HG03025 (cell line): ENCODE measurements at regions not wholly inside any gene's neighbourhood (a gene's known extent, or its start where the extent isn't known, plus 50 kb on each side); places are given as distances from the start of the nearest gene placed in this dataset.
"Not testable (repeated sequence)": the region's sequence is repeated elsewhere in the genome, so short reads cannot be mapped to it uniquely, and the experiment has no call there.

Source experiments
- ATAC-seq: cut with Tn5 transposase; IDR thresholded peaks from one replicate; pipeline ENCODE4 v1.9.1; 2021; ENCODE audit warnings: mild to moderate bottlenecking, moderate library complexity; ENCODE audit not compliant: unreplicated experiment, low FRiP score

- ATAC-seq: no peak
These were observed 103.8 kb upstream of the LANCL2 start for GRCh38 chr7:55261386-55261770.

- not testable (repeated sequence) for ATAC-seq
These were observed 99.8 kb upstream of the LANCL2 start for GRCh38 chr7:55265328-55265727.

- no peak for ATAC-seq
These were observed 99.1 kb upstream of the LANCL2 start for GRCh38 chr7:55265836-55266642.

GRCh38 chr7:55271069-55271626, 94.0 kb upstream of the LANCL2 start:
- no peak for ATAC-seq

GRCh38 chr7:55271661-55272060, 93.5 kb upstream of the LANCL2 start:
- ATAC-seq: no peak

GRCh38 chr7:55272328-55272727, 92.8 kb upstream of the LANCL2 start:
- no peak for ATAC-seq

- ATAC-seq: no peak
These were observed 91.8 kb upstream of the LANCL2 start for GRCh38 chr7:55273186-55273980.

GRCh38 chr7:55274156-55274555, 91.0 kb upstream of the LANCL2 start:
- ATAC-seq: no peak

GRCh38 chr7:55275291-55276200, 89.6 kb upstream of the LANCL2 start:
- ATAC-seq: no peak

GRCh38 chr7:55276572-55277295, 88.4 kb upstream of the LANCL2 start:
- ATAC-seq: no peak

GRCh38 chr7:55277916-55278315, 87.2 kb upstream of the LANCL2 start:
- no peak for ATAC-seq

GRCh38 chr7:55278321-55278720, 86.8 kb upstream of the LANCL2 start:
- ATAC-seq: no peak

- no peak for ATAC-seq
These were observed 85.9 kb upstream of the LANCL2 start for GRCh38 chr7:55279080-55279845.

GRCh38 chr7:55280031-55280454, 85.1 kb upstream of the LANCL2 start:
- ATAC-seq: peak; percentile 81

- no peak for ATAC-seq
These were observed 79.5 kb upstream of the LANCL2 start for GRCh38 chr7:55285665-55286064.

- ATAC-seq: no peak
These were observed 78.5 kb upstream of the LANCL2 start for GRCh38 chr7:55286666-55287065.

GRCh38 chr7:55288070-55288824, 76.9 kb upstream of the LANCL2 start:
- no peak for ATAC-seq

GRCh38 chr7:55296070-55296469, 69.1 kb upstream of the LANCL2 start:
- ATAC-seq: no peak
